ENCODE measurements at regions not wholly inside any gene's neighbourhood (a gene's known extent, or its start where the extent isn't known, plus 50 kb on each side); places are given as distances from the start of the nearest gene placed in this dataset.

GRCh38 chr2:217326238-217327022, 466.6 kb upstream of the TNP1 start:
- H3K27ac ChIP-seq (ENCODE audit: control insufficient read depth, insufficient read depth), result no peak overlapping the region
- in situ Hi-C loops (cut with MboI) (no loop called here), intact Hi-C loops (cut with micrococcal nuclease; ENCODE audit: unreplicated experiment) (no loop called here)
- ChIA-PET SMC1A (ENCODE audit: uncharacterized antibody, unreplicated experiment) (no interaction called here), POLR2A (no interaction called here), RAD21 (ENCODE audit: unreplicated experiment) (no interaction called here), CTCF (no interaction called here)
- H2AFZ ChIP-seq (ENCODE audit: control insufficient read depth, low read depth, low read length), result no peak overlapping the region
- no peak overlapping the region for H3K4me3 ChIP-seq
- no peaks in the 10 kb centered on the region for H3K27me3 ChIP-seq (replicated peaks in 1 of 2; ENCODE audit: control insufficient read depth in 2 of 2, insufficient read depth in 2 of 2, low read length in 1 of 2)
- no peaks in the 10 kb centered on the region for H3K4me1 ChIP-seq (ENCODE audit: control insufficient read depth, insufficient read depth, low read length)
- no peaks in the 10 kb centered on the region for H3K79me2 ChIP-seq (ENCODE audit: control insufficient read depth, insufficient read depth, low read length)
- FAIRE-seq (no peak), ATAC-seq (no peak), DNase-seq (ENCODE audit: low read depth, low spot score) (no peak)
- no peaks in the 10 kb centered on the region for H3K36me3 ChIP-seq (ENCODE audit: control insufficient read depth in 2 of 2, insufficient read depth in 2 of 2, low read length in 1 of 2)
- peaks cover 4% of the 10 kb centered on the region; the same call in 2 of the 3 replicates for H3K9me3 ChIP-seq (replicated peaks; ENCODE audit: control insufficient read depth, insufficient read depth, low read length)
- H3K4me2 ChIP-seq (ENCODE audit: control insufficient read depth, insufficient read depth), result no peak overlapping the region
- no peaks in the 10 kb centered on the region for H4K20me1 ChIP-seq (ENCODE audit: control insufficient read depth, insufficient read depth)
- TF ChIP-seq ZBTB40 (IDR thresholded peaks at IDR 0.05; ENCODE audit: borderline replicate concordance) (no peak), SP1 (IDR thresholded peaks at IDR 0.05; ENCODE audit: low read depth, low read length) (no peak), TBL1XR1 (IDR thresholded peaks at IDR 0.05; ENCODE audit: low read depth, low read length) (no peak), MTA2 (IDR thresholded peaks at IDR 0.05; ENCODE audit: low read depth) (no peak), TCF7 (IDR thresholded peaks at IDR 0.05; ENCODE audit: borderline replicate concordance) (no peak), FOS (IDR thresholded peaks at IDR 0.05; ENCODE audit: borderline replicate concordance, extremely low read depth, insufficient read length) (no peak), BACH1 (IDR thresholded peaks at IDR 0.05; ENCODE audit: borderline replicate concordance) (no peak), LARP7 (IDR thresholded peaks at IDR 0.05) (no peak), EED (IDR thresholded peaks at IDR 0.05; ENCODE audit: low read depth) (no peak), NFYB (IDR thresholded peaks at IDR 0.05; ENCODE audit: insufficient read depth, low read depth, low read length) (no peak), STAT3 (IDR thresholded peaks at IDR 0.05; ENCODE audit: low read depth, low read length) (no peak), ZBTB11 (CRISPR knock-in tag; IDR thresholded peaks at IDR 0.05) (no peak), POLR2AphosphoS5 (IDR thresholded peaks at IDR 0.05; ENCODE audit: low read length) (no peak), IKZF1 (conservative IDR thresholded peaks at IDR 0.05) (no peak), CHD2 (IDR thresholded peaks at IDR 0.05; ENCODE audit: borderline replicate concordance, low read depth, low read length) (no peak), GATAD2B (conservative IDR thresholded peaks at IDR 0.05; ENCODE audit: low read depth) (no peak), RB1 (IDR thresholded peaks at IDR 0.05; ENCODE audit: borderline replicate concordance) (no peak)
- WGBS (ENCODE audit: insufficient coverage, insufficient replicate concordance, low lambda C conversion rate, missing lambda C conversion rate), result 4% methylated on average over 1 of the region's 1 CpG
- no peak overlapping the region for H3K9ac ChIP-seq (ENCODE audit: control insufficient read depth, insufficient read depth, low read length)
- BruUV-seq (replicated peaks), result no TSS peak

Data from GM12878 (cell line).